ENCODE measurements at regions not wholly inside any gene's neighbourhood (a gene's known extent, or its start where the extent isn't known, plus 50 kb on each side); places are given as distances from the start of the nearest gene placed in this dataset.

DNA sequence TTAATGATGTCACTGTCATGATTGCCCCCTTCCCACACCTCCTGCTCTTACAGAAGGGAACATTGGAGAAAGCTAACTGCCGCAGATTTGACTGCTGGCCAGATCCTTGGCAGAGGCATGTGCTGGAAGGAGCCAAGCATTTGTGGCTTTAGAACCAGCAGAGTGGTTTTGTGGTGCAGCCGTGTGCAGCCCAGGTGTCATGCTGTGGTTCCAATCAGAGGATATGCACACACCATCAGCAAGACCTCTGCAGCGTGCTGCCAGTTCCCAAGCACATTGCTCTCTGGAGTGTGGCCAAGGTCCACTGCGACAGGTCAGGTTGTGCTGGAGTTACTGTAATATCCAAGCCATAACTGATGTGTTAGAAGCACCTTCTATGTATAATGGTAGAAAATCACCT lies 61.6 kb downstream of the OTOL1 start:
- Histone ChIP-seq H4K5ac (ENCODE audit: insufficient read length, low read depth, low read length) (no peak overlapping the region), H3K27ac (ENCODE audit: insufficient read length, low read depth, low read length) (no peak overlapping the region), H3K18ac (ENCODE audit: insufficient read length, low read depth, low read length) (no peak overlapping the region), H3K4ac (ENCODE audit: low read depth, low read length) (no peak overlapping the region), H3K79me2 (ENCODE audit: insufficient read depth, low read length) (no peaks in the 10 kb centered on the region), H2BK5ac (ENCODE audit: insufficient read length, low read length) (no peak overlapping the region), H4K20me1 (ENCODE audit: control insufficient read depth, insufficient read depth, insufficient read length) (no peaks in the 10 kb centered on the region), H3K27me3 (ENCODE audit: insufficient read depth, low read length) (no peaks in the 10 kb centered on the region), H3K14ac (ENCODE audit: insufficient read depth, low read length) (no peak overlapping the region), H2BK12ac (ENCODE audit: insufficient read length, low read depth, low read length) (no peak overlapping the region), H2BK120ac (ENCODE audit: low read depth, low read length, poor library complexity, severe bottlenecking) (no peak overlapping the region), H3K4me2 (ENCODE audit: insufficient read depth, insufficient read length, low read length) (no peak overlapping the region), H3K23ac (ENCODE audit: insufficient read length, low read depth, low read length) (no peak overlapping the region), H2BK20ac (ENCODE audit: low read depth, low read length, poor library complexity, severe bottlenecking) (no peak overlapping the region), H4K8ac (replicated peaks; ENCODE audit: insufficient read length, low read depth, low read length) (no peak overlapping the region), H3K4me1 (ENCODE audit: insufficient read depth, low read length) (no peaks in the 10 kb centered on the region; the same call in 1 of the 2 replicates), H3K56ac (ENCODE audit: insufficient read length, low read depth, low read length) (no peak overlapping the region), H2AFZ (ENCODE audit: low read length) (no peak overlapping the region), H3K79me1 (ENCODE audit: insufficient read depth, low read depth, low read length, poor library complexity, severe bottlenecking) (no peaks in the 10 kb centered on the region), H3K9ac (ENCODE audit: extremely low read depth, insufficient read length, low read length) (no peak overlapping the region), H2AK5ac (ENCODE audit: insufficient read length, low read length) (no peak overlapping the region), H3K23me2 (ENCODE audit: insufficient read length, low read depth, low read length, poor library complexity, severe bottlenecking) (no peaks in the 10 kb centered on the region), H3T11ph (ENCODE audit: low read length) (no peak overlapping the region), H2BK15ac (ENCODE audit: low read depth, low read length) (no peak overlapping the region), H4K91ac (ENCODE audit: insufficient read length, low read depth, low read length) (no peak overlapping the region), H3K9me3 (ENCODE audit: control insufficient read depth, low read depth, low read length) (no peaks in the 10 kb centered on the region)
- TF ChIP-seq, protein P1, sequence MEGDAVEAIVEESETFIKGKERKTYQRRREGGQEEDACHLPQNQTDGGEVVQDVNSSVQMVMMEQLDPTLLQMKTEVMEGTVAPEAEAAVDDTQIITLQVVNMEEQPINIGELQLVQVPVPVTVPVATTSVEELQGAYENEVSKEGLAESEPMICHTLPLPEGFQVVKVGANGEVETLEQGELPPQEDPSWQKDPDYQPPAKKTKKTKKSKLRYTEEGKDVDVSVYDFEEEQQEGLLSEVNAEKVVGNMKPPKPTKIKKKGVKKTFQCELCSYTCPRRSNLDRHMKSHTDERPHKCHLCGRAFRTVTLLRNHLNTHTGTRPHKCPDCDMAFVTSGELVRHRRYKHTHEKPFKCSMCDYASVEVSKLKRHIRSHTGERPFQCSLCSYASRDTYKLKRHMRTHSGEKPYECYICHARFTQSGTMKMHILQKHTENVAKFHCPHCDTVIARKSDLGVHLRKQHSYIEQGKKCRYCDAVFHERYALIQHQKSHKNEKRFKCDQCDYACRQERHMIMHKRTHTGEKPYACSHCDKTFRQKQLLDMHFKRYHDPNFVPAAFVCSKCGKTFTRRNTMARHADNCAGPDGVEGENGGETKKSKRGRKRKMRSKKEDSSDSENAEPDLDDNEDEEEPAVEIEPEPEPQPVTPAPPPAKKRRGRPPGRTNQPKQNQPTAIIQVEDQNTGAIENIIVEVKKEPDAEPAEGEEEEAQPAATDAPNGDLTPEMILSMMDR (conservative IDR thresholded peaks at IDR 0.05) = no peak
- no peaks in the 10 kb centered on the region for H3K36me3 Mint-ChIP-seq (ENCODE audit: insufficient read depth in 1 of 3, low read depth in 3 of 3)
- H3K4me1 Mint-ChIP-seq = peaks cover 12 to 22% of the 10 kb centered on the region in 2 experiments
- no peaks in the 10 kb centered on the region for H3K9me3 Mint-ChIP-seq
- no peak overlapping the region for H3K27ac Mint-ChIP-seq
- no peaks in the 10 kb centered on the region for H3K27me3 Mint-ChIP-seq (ENCODE audit: low read depth)
- DNase-seq = no peak
- WGBS (ENCODE audit: extremely low coverage, insufficient read length, low lambda C conversion rate) = no CpG with 5 or more reads among the region's 4 CpGs
- no peak overlapping the region for H3K4me3 Mint-ChIP-seq

Measured in H9 (cell line).